HG03342 (cell line): ENCODE measurements at regions not wholly inside any gene's neighbourhood (a gene's known extent, or its start where the extent isn't known, plus 50 kb on each side); places are given as distances from the start of the nearest gene placed in this dataset.
"Not testable (repeated sequence)": the region's sequence is repeated elsewhere in the genome, so short reads cannot be mapped to it uniquely, and the experiment has no call there.

Source experiments
- ATAC-seq: cut with Tn5 transposase; IDR thresholded peaks from one replicate; pipeline ENCODE4 v1.9.1; 2021; ENCODE audit warnings: mild to moderate bottlenecking, moderate library complexity; ENCODE audit not compliant: unreplicated experiment

- peak; percentile 76 for ATAC-seq
These were observed 52.2 kb upstream of the MKI67 start for GRCh38 chr10:128178302-128178958.

DNA sequence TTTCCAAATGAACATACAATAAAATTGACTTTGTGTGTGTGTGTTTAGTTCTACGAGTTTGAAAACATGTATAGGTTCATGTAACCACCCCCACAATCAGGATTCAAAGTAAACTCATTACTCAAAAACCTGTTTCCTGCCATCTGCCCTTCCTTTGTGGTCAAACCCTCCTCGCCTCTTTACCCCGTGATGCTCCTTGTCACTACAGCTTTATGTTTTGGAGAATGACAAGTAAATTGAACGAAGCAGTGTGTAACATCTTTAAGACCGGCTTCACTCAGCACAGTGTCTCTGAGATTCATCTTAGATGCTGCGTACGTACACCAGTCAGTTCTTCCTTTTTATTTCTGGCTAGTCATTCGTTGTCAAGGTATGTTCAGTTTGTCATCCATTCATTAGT is 54.6 kb upstream of the MKI67 start:
- ATAC-seq = no peak

DNA sequence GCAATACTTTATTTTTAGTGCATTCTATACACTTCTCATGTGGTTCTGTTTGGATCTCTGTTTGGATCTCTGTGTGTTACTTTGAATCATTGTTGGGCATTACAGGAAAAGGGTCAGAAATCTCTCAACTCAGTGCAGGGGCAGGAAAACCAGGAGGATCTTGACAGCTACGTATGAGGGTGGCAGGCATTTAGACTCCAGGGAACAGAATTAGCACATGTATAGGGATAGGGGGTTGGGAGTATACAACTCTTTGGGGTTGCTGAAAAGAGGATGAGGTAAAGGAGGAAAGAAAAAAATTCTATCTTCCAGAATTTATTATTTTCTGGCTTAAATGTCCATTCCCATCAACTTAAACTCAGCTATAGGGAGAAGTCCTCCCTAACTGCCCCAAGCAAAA is 59.4 kb upstream of the MKI67 start:
- no peak for ATAC-seq

DNA sequence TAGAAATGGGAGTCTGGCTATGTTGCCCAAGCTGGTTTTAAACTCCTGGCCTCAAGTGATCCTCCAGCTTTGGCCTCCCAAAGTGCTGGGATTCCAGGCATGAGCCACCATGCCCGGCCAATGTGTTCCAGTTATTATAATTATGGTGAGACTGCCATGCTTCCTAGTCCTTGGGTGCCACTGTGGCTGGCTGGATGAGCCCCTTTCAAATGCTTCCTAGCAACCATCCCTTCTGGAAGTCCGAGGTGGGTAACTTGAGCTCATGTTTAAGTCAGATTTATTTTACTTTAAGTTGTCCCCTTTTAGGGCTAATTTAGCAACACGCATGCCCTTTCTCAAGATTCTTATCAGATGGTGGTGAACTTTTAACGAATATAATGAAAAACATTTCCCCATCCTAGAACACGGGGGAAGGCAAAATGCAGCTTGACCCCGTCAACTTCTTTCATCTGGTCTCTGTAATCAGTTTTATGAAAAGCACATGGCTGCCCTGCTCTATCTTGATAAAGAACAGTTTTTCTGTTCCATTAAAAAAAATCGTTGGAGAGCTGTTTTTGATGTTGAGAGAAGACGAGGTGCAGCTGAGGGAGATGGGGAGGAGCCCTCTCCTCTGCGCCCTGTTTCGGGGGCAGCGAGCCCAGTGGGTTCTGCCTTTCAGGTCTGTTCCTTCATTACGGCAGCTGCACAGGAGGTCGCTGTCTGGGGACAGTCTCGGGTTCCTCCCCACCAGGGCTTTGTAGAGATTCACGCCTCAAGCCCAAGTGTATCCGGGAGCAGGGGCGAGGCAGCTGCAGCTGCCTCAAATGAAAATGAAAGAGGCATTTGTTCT is 61.0 kb upstream of the MKI67 start:
- ATAC-seq = no peak

GRCh38 chr10:128187788-128188185 is 61.6 kb upstream of the MKI67 start:
- no peak for ATAC-seq

DNA sequence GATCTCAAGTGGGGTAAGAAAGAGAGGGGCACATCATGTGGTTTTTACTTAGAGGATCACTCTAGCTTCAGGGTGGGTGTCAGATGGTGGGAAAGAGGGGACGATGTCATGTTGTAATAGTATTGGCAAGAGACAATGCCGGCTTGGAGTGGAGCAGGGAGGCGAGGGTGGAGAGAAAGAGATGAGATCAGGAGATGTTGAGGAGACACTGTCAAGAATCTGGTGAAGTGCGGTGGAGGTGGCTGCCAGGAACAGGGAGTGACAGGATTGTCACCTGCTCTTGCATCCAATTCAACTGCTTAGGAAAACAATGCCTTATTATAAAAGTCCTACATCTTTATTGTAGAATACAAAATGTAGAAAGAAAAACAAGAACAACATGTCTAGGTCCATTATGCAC is 63.0 kb upstream of the MKI67 start:
- ATAC-seq = no peak

DNA sequence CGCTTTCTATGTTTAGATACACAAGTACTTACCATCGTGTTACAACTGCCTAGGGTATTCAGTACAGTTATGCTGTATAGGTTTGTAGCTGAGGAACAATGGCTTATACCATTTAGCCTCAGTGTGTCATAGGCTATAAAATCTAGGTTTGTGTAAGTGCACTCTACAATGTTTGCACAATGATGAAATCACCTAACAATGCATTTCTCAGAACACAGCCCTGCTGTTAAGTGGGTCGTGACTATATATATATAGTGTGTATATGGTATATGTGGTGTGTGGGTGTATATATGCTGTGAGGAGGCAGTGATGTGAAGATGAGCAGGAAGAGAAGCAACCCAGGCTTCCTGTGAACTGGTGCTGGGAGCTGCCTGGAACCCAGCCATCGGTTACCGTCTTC is 65.6 kb upstream of the MKI67 start:
- ATAC-seq = no peak

- not testable (repeated sequence) for ATAC-seq
These were observed 75.6 kb upstream of the MKI67 start for GRCh38 chr10:128201826-128202225.

DNA sequence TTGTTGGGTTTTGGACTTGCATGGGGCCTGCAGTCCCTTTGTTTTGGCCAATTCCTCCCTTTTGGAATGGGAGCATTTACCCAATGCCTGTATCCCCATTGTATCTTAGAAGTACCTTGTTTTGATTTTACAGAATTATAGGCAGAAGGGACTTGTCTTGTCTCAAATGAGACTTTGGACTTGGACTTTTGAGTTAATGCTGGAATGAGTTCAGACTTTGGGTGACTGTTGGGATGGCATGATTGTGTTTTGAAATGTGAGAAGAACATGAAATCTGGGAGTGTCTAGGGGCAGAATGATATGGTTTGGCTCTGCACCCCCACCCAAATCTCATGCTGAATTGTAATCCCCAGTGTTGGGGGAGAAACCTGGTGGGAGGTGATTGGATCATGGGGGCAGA is 76.8 kb upstream of the MKI67 start:
- ATAC-seq = no peak

DNA sequence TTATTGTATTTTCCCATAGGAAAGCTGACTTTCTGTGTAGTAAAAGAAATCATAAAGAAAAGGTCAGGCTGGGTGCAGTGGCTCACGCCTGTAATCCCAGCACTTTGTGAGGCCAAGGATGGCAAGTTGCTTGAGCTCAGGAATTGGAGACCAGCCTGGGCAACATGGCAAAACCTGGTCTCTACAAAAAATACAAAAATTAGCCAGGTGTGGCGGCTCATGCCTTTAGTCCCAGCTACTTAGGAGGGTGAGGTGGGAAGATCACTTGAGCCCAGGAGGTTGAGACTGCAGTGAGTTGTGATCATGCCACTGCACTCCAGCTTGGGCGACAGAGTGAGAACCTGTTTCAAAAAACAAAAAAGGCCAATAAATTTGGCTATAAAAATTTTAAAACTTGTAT is 79.4 kb upstream of the MKI67 start:
- ATAC-seq = not testable (repeated sequence)

DNA sequence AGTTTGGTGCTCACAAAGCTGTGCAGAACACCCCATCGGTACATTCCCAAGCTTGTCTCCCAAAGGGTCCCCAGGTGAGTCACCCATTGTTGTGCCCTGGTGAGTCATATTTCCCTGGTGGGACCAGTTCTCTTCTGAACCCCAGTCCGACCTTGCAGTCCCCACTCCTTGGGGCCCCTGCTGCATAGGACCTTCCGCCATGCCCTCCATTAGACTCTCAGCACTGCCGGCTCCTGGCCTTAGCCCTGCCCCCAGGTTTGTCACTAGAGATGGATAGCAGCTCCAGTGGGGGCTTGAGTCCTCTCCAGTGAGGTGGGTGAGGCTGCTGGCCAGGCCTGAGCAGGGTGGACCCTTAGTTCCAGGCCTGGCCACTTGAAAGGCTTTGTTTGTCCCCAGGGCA is 80.5 kb upstream of the MKI67 start:
- no peak for ATAC-seq

- ATAC-seq = no peak
These were observed 83.6 kb upstream of the MKI67 start for GRCh38 chr10:128209862-128210214.

DNA sequence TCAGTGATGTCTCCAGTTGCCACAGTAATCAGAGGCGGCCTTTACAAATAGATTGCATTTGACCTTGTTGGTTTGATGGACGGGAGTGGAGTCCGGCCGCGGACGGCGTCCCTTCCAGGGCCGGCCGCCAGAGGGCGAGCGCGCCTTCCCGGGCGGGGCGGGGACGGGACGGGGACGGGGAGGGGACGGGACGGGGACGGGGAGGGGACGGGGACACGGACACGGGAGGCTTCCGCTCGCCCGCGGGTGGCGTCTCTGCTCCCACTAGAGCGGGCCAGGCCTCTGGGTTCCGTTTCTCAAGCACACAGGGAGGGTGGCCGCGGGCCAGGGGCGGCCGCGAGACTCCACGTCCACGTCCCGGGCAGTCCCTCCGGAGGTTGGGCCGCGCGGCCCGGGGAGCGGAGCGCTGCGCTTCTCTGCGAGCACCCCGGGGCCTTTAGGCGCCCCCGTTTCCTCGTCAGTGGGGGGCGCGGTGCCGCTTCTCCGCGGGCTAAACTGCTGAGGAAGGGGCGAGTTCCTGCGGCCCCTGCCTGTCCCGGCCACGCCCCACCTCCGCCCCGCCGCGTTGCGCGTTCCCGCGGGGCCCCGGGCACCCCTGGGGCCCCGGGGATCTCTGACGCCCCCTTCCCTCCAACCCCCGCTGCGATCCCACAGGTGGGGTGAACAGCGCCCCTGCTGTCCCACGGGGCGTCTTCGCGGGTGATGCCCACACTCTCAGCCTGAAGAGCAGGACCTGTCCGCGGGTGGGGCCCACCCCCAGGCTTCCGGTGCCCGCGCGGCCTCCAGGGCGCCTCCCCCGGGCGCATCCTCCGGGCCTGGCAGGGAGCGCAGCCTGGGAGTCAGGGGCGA is 84.2 kb upstream of the MKI67 start:
- peak; percentile 50 for ATAC-seq

DNA sequence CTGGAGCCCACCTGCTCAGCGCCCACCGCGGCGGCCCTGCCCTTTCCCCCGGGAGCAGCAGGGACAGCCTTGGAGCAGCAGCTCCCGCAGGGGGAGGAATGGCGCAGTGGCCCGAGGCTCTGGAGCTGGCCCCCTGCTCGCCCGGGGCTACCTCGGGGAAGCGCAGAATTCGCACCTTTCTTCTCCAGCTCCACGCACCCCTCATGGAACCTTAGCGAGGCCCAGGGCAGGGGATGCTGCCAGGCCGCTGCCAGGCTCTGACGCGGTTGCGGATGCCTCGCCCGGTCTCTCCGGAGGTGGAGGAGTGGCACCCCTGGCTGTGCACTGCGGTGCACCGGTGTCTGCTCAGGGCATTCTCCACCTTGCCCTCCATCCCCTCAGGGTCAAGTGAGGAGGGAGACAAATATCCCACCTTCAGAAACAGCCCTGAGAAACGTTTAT is 84.9 kb upstream of the MKI67 start:
- ATAC-seq = no peak

DNA sequence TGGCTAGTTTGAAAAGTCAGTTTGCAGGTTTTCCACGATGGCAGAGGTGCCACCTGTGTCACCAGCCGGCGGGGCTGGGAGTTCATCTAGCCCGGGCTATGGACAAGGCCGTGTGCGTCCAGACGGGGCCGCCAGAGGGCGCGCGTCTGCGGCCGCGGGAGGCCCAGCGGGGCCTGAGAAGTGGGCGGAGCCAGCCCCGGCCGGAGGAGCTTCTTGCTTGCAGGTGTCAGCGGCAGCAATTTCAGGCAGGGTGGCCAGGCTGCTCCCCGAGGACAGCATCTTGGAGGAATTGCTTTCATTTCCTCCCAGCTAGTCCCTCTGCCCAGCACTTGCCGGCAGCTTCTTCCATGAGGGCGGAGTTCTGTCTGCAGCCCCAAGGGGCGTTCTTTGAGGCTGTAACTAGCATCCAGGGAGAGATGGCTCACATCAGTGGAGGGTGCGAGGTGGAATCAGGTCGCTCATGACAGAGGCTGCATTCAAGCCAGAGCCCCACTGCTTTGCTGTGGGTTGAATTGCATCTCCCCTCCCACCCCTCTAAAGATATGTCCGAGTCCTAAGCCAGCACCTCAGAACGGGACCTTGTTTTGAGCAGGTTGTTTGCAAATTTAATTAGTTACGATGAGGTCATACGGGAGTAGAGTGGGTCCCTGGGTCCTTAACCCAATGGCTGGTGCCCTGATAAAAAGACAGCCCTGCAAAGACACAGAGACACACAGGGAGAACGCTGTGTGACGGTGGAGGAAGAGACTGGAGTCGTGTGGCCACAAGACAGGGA is 85.9 kb upstream of the MKI67 start:
- ATAC-seq = peak; percentile 97

DNA sequence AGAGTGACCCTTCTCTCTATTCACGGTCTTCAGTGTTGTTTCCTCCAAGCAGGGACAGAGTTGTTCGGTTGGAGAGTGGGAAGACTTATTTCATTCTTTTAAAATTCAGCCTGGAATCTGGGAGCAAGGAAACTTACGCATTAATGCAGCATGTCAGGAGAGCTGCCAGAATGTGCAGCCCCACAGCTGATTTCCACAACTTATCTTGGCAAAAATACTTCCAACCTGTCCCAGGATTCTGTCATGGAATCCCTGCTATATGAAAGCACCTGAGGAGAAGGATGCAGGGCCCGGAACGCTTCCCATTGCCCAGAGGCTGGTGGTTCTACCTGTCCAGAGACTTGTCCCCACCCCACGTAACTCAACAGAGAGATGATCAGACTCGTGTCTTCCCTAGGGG is 86.9 kb upstream of the MKI67 start:
- ATAC-seq = no peak

DNA sequence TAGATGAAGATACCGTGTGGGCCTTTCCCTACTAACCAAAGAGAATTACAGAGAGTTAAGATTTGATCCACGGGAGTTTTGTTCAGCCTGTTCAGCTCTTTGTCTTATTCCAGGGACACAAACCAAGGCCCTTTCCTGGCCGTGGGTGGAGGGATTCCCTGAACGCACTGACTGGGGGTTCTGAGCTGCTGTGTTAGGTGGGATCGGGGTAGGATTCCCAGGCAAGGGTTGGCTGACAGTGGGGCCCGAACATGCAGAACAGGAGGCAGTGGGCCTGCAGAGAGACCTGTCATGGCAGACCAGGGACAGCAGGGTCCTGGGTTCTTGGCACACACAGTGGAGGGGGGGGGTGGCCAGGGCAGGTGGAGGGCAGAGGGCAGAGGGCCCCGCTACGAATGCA is 89.5 kb upstream of the MKI67 start:
- no peak for ATAC-seq

DNA sequence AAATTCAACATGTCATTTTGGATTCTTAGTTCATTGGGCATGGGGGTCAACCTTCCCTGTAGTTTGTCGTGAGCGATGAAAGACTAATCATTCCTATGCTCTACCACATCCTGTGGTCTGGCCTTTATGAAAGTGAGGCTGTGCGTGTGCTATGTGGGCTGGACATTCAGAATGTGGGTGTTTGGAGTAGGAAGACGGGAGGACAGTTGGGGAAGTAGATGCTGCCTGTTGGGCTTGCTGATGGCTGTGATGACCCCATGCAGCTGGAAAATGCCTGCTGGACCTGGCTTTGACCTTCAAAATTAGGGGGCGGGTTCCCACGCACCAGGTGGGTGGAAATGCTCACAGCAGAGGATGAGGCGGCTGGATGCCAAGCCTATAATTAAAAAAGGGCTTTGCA is 90.9 kb upstream of the MKI67 start:
- ATAC-seq = no peak

GRCh38 chr10:128218161-128218560 is 91.9 kb upstream of the MKI67 start:
- ATAC-seq = no peak

DNA sequence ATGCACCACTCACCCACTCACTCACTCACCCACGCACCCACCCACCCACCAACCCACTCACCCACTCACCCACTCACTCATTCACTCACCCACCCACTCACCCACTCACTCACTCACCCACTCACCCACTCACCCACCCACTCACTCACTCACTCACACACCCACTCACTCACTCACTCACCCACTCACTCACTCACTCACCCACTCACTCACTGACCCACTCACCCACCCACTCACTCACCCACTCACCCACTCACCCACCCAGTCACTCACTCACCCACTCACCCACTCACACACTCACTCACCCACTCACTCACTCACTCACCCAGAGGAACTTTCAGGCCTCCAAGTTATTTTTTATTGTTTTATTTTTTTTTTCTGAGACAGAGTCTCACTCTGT is 93.1 kb upstream of the MKI67 start:
- no peak for ATAC-seq

DNA sequence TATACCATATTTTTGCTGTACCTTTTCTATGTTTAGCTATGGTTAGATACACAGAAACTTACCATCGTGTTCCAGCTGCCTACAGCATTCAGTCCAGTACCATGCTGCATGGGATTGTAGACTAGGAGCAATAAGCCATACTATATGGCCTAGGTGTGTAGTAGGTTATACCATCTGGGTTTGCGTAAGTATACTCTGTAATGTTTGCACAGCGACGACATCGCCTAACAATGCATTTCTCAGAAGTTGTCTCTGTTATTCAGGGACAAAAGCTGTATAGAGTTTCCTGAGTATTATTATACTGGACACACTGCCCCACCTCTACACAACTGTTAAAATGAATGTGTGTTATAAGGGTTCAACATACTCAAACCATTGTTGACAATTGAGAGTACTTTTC is 93.8 kb upstream of the MKI67 start:
- no peak for ATAC-seq
